ENCODE measurements at regions not wholly inside any gene's neighbourhood (a gene's known extent, or its start where the extent isn't known, plus 50 kb on each side); places are given as distances from the start of the nearest gene placed in this dataset.

DNA sequence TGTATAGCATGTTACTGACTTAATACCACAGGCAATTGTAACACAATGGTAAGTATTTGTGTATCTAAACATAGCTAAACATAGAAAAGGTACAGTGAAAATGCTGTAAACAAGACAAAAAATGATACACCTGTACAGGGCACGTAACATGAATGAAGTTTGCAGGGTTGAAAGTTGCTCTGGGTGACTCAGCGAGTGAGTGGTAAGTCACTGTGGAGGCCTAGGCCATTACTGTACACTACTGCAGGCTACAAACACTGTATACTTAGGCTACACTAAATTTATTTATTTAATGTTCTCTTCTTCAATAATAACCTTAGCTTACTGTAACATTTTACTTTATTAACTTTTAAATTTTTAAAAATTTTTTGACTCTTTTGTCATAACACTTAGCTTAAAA is 158.4 kb downstream of the IPO8 start:
- intact Hi-C loops (cut with micrococcal nuclease) = no loop called here
- Histone ChIP-seq H3K9me2 (replicated peaks; ENCODE audit: low read length) (no peaks in the 10 kb centered on the region), H3K4me2 (ENCODE audit: low read length) (no peak overlapping the region), H3K9ac (ENCODE audit: low read length) (no peak overlapping the region), H3K4me3 (ENCODE audit: low read length) (no peak overlapping the region), H3K27me3 (ENCODE audit: low read length) (no peaks in the 10 kb centered on the region), H3K27ac (ENCODE audit: low read length) (no peak overlapping the region), H3F3A (ENCODE audit: low read length, unreplicated experiment) (no peaks in the 10 kb centered on the region), H4K20me1 (ENCODE audit: low read length) (no peaks in the 10 kb centered on the region), H3K4me1 (ENCODE audit: insufficient read depth, low read length) (peaks cover 7% of the 10 kb centered on the region; the same call in 1 of the 2 replicates), H3K79me2 (ENCODE audit: low read length) (no peaks in the 10 kb centered on the region), H3K9me3 (ENCODE audit: low read length) (no peaks in the 10 kb centered on the region), H3K36me3 (ENCODE audit: low read depth, low read length) (no peaks in the 10 kb centered on the region), H2AFZ (ENCODE audit: low read length) (no peak overlapping the region)
- POLR2A ChIA-PET (ENCODE audit: unreplicated experiment) = no interaction called here
- no TSS peak for BruUV-seq (replicated peaks)
- DNase-seq (peak; percentile 22), ATAC-seq (peak; percentile 64)
- TF ChIP-seq EZH2 (IDR thresholded peaks at IDR 0.05; ENCODE audit: low read length, unreplicated experiment) = no peak
- TF ChIP-seq EZH2phosphoT487 (IDR thresholded peaks at IDR 0.05; ENCODE audit: borderline replicate concordance, low read length) = no peak
- TF ChIP-seq, protein P1, sequence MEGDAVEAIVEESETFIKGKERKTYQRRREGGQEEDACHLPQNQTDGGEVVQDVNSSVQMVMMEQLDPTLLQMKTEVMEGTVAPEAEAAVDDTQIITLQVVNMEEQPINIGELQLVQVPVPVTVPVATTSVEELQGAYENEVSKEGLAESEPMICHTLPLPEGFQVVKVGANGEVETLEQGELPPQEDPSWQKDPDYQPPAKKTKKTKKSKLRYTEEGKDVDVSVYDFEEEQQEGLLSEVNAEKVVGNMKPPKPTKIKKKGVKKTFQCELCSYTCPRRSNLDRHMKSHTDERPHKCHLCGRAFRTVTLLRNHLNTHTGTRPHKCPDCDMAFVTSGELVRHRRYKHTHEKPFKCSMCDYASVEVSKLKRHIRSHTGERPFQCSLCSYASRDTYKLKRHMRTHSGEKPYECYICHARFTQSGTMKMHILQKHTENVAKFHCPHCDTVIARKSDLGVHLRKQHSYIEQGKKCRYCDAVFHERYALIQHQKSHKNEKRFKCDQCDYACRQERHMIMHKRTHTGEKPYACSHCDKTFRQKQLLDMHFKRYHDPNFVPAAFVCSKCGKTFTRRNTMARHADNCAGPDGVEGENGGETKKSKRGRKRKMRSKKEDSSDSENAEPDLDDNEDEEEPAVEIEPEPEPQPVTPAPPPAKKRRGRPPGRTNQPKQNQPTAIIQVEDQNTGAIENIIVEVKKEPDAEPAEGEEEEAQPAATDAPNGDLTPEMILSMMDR (conservative IDR thresholded peaks at IDR 0.05; ENCODE audit: low read depth, low read length) = no peak
- CTCF ChIA-PET = no interaction called here

DNA sequence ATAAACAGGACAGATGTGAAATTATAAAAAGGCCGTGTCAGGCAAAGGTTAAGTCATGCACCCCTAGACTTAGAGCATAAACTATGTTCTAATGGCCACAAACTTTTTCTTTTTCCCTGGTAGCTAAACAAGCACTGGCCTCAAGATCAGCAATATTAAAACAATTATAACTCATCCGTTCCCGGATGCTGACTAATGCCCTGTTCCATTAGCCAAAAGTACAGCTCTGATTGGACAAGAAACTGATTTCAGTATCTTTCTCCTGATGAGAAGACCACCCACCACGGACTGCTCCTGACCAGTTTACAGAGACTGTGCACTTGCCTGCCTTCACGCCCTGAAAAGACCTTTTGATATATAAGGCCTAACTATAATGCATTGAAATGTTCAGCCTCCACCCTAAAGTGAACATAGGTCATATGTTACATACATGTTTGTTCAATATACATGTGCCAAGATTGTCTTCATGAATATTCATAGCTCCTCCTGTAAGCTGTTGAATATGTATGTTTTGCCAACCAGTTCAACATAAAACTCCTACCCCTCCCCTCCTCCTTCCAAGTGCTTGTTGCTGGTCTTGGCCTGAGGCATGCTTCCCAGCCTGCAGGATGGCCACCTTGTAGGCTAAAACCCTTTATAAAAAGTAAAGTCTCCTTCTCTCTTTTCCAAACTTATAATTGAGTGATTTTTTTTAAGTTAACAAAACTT is 162.0 kb downstream of the IPO8 start:
- ChIA-PET CTCF (no interaction called here), POLR2A (ENCODE audit: unreplicated experiment) (interaction anchor here (0.6 to 0.7 kb wide), 2 partner anchors 71 to 596 kb away, joined by 3 to 4 read pairs; no protein-coding TSS in a partner anchor)
- Histone ChIP-seq H3K9me2 (replicated peaks; ENCODE audit: low read length) (no peaks in the 10 kb centered on the region), H3K4me3 (ENCODE audit: low read length) (no peak overlapping the region), H4K20me1 (ENCODE audit: low read length) (no peaks in the 10 kb centered on the region), H3K9me3 (ENCODE audit: low read length) (no peaks in the 10 kb centered on the region), H2AFZ (ENCODE audit: low read length) (peak overlapping the region; percentile 12; the same call in 1 of the 2 replicates), H3F3A (ENCODE audit: low read length, unreplicated experiment) (no peaks in the 10 kb centered on the region), H3K36me3 (ENCODE audit: low read depth, low read length) (no peaks in the 10 kb centered on the region), H3K4me1 (ENCODE audit: insufficient read depth, low read length) (peaks cover 13% of the 10 kb centered on the region), H3K27ac (ENCODE audit: low read length) (no peak overlapping the region), H3K4me2 (ENCODE audit: low read length) (no peak overlapping the region), H3K9ac (ENCODE audit: low read length) (no peak overlapping the region), H3K27me3 (ENCODE audit: low read length) (no peaks in the 10 kb centered on the region), H3K79me2 (ENCODE audit: low read length) (no peaks in the 10 kb centered on the region)
- TF ChIP-seq EZH2 (IDR thresholded peaks at IDR 0.05; ENCODE audit: low read length, unreplicated experiment) (no peak), EZH2phosphoT487 (IDR thresholded peaks at IDR 0.05; ENCODE audit: borderline replicate concordance, low read length) (no peak)
- TF ChIP-seq, protein P1 (conservative IDR thresholded peaks at IDR 0.05; ENCODE audit: low read depth, low read length) = no peak
- intact Hi-C loops (cut with micrococcal nuclease) = no loop called here
- BruUV-seq (replicated peaks) = no TSS peak
- ATAC-seq (peak; percentile 61), DNase-seq (peak; percentile 32)
